ENCODE measurements at regions not wholly inside any gene's neighbourhood (a gene's known extent, or its start where the extent isn't known, plus 50 kb on each side); places are given as distances from the start of the nearest gene placed in this dataset.

DNA sequence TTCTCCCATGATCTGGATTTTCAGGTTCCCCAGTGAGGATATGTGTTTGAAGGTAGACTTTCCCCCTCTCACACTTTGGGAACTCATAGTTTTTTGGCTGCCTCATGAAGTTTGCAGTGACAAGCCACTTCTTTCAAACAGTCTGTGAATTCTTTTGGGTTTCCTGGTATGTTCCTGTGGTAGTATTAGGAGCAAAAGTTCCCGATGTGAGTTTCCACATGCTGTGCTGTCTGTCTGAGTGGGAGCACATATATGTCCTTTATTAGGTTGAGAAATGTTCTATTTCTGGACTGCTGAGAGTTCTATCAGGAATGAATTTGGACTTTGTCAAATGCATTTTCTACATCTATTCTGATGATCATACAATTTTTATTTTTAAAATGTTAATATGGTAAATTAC, 273.2 kb upstream of the TARS1 start:
- H3K9me3 ChIP-seq (ENCODE audit: control insufficient read depth, low read length) = peaks cover 61% of the 10 kb centered on the region
- no peak overlapping the region for H3K9ac ChIP-seq (ENCODE audit: extremely low read depth, low read length, poor library complexity, severe bottlenecking)
- no peaks in the 10 kb centered on the region for H3K27me3 ChIP-seq (ENCODE audit: control insufficient read depth, insufficient read depth, low read length, poor library complexity, severe bottlenecking)
- Mint-ChIP-seq H3K4me3 (no peak overlapping the region), H3K36me3 (ENCODE audit: low read depth) (no peaks in the 10 kb centered on the region), H3K4me1 (peaks cover 2% of the 10 kb centered on the region), H3K27ac (no peak overlapping the region), H3K9me3 (peaks cover 42% of the 10 kb centered on the region), H3K27me3 (ENCODE audit: insufficient read depth) (no peaks in the 10 kb centered on the region)
- 96% methylated on average over 1 of the region's 1 CpG; no CpG with 5 or more reads in 1 of the 2 experiments for WGBS, 2 experiments (ENCODE audit: insufficient coverage in 1 of 2, insufficient read length in 1 of 2)
- H3K4me3 ChIP-seq (ENCODE audit: low read length) = no peak overlapping the region
- H3K4me1 ChIP-seq (ENCODE audit: control insufficient read depth, insufficient read depth, low read length) = no peaks in the 10 kb centered on the region
- TF ChIP-seq, protein P1, sequence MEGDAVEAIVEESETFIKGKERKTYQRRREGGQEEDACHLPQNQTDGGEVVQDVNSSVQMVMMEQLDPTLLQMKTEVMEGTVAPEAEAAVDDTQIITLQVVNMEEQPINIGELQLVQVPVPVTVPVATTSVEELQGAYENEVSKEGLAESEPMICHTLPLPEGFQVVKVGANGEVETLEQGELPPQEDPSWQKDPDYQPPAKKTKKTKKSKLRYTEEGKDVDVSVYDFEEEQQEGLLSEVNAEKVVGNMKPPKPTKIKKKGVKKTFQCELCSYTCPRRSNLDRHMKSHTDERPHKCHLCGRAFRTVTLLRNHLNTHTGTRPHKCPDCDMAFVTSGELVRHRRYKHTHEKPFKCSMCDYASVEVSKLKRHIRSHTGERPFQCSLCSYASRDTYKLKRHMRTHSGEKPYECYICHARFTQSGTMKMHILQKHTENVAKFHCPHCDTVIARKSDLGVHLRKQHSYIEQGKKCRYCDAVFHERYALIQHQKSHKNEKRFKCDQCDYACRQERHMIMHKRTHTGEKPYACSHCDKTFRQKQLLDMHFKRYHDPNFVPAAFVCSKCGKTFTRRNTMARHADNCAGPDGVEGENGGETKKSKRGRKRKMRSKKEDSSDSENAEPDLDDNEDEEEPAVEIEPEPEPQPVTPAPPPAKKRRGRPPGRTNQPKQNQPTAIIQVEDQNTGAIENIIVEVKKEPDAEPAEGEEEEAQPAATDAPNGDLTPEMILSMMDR (conservative IDR thresholded peaks at IDR 0.05) = no peak
- no peaks in the 10 kb centered on the region for H3K36me3 ChIP-seq (ENCODE audit: control insufficient read depth, insufficient read depth, low read length)
- H3K27ac ChIP-seq (ENCODE audit: low read depth, low read length) = no peak overlapping the region
- no peak for DNase-seq

DNA sequence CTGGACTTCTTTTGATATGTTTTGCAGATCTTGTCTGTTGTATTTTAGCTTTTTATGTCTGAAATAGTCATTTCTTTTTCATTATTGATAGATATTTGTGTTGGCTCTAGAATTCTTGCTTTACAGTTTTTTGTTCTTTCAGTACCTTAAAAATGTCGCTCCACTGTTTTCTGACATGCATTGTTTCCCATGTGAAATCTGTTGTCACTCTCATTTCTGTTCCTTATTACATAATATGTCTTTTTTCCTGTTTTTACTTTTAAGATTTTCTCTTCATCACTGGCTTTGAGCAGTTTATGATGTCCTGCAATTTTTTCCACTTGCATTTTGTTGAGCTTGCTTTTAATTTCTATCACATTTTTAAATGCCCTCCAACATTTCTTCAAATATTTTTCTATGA, 270.4 kb upstream of the TARS1 start:
- TF ChIP-seq, protein P1 (conservative IDR thresholded peaks at IDR 0.05) = no peak
- Mint-ChIP-seq H3K9me3 (peaks cover 25% of the 10 kb centered on the region), H3K27ac (no peak overlapping the region), H3K4me3 (no peak overlapping the region), H3K36me3 (ENCODE audit: low read depth) (no peaks in the 10 kb centered on the region), H3K27me3 (ENCODE audit: insufficient read depth) (no peaks in the 10 kb centered on the region), H3K4me1 (peaks cover 2% of the 10 kb centered on the region)
- no peaks in the 10 kb centered on the region for H3K36me3 ChIP-seq (ENCODE audit: control insufficient read depth, insufficient read depth, low read length)
- H3K9ac ChIP-seq (ENCODE audit: extremely low read depth, low read length, poor library complexity, severe bottlenecking) = no peak overlapping the region
- no peak overlapping the region for H3K27ac ChIP-seq (ENCODE audit: low read depth, low read length)
- peak overlapping the region; percentile 23 for H3K4me3 ChIP-seq (ENCODE audit: low read length)
- 89 to 91% methylated on average over 1 of the region's 1 CpG for WGBS, 2 experiments (ENCODE audit: insufficient coverage in 1 of 2, insufficient read length in 1 of 2)
- H3K9me3 ChIP-seq (ENCODE audit: control insufficient read depth, low read length) = peaks cover 43% of the 10 kb centered on the region
- no peaks in the 10 kb centered on the region for H3K27me3 ChIP-seq (ENCODE audit: control insufficient read depth, insufficient read depth, low read length, poor library complexity, severe bottlenecking)
- DNase-seq = no peak
- no peaks in the 10 kb centered on the region for H3K4me1 ChIP-seq (ENCODE audit: control insufficient read depth, insufficient read depth, low read length)

DNA sequence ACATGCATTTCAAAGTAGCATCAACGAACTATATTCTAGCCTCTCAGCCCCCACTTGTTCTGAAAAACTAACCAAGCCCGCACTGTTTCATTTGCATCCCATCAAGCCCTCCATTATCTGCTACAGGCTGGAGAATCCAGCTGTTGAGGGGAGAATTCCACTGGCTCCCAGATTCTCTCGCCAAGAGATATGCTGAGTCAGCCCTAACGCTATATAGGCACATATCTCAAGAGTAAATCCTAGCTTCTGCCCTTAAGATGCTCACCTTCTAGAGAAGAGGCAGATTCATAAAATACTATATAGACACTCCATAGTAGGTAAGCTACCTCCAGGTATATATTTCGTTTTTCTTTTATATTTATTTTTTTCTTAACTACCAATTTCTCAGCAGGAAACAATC, 266.4 kb upstream of the TARS1 start:
- Mint-ChIP-seq H3K36me3 (ENCODE audit: low read depth) (no peaks in the 10 kb centered on the region), H3K4me3 (no peak overlapping the region), H3K27ac (no peak overlapping the region), H3K27me3 (ENCODE audit: insufficient read depth) (no peaks in the 10 kb centered on the region), H3K9me3 (peaks cover 20% of the 10 kb centered on the region), H3K4me1 (no peaks in the 10 kb centered on the region)
- Histone ChIP-seq H3K9ac (ENCODE audit: extremely low read depth, low read length, poor library complexity, severe bottlenecking) (no peak overlapping the region), H3K36me3 (ENCODE audit: control insufficient read depth, insufficient read depth, low read length) (no peaks in the 10 kb centered on the region), H3K27ac (ENCODE audit: low read depth, low read length) (no peak overlapping the region), H3K9me3 (ENCODE audit: control insufficient read depth, low read length) (peaks cover 18% of the 10 kb centered on the region), H3K27me3 (ENCODE audit: control insufficient read depth, insufficient read depth, low read length, poor library complexity, severe bottlenecking) (no peaks in the 10 kb centered on the region), H3K4me3 (ENCODE audit: low read length) (no peak overlapping the region), H3K4me1 (ENCODE audit: control insufficient read depth, insufficient read depth, low read length) (no peaks in the 10 kb centered on the region)
- DNase-seq = no peak
- TF ChIP-seq, protein P1 (conservative IDR thresholded peaks at IDR 0.05) = no peak
- 80 to 93% methylated on average over 1 to 5 of the region's 5 CpGs for WGBS, 2 experiments (ENCODE audit: insufficient coverage in 1 of 2, insufficient read length in 1 of 2)
